IMR-90 (cell line): ENCODE measurements at regions not wholly inside any gene's neighbourhood (a gene's known extent, or its start where the extent isn't known, plus 50 kb on each side); places are given as distances from the start of the nearest gene placed in this dataset.

Source experiments
- ATAC-seq: fragments of 200-7000 bp; cut with Tn5 transposase; 2 replicates; pipeline ENCODE4 v1.9.1; 2020; ENCODE audit warnings: low read depth, mild to moderate bottlenecking, moderate library complexity
- BruUV-seq: library from RNA; stranded (reverse); fragments of 400-500 nt; replicated peaks from 2 replicates; lab custom pipeline; 2021; lab: Mats Ljungman, UMichigan
- CTCF ChIA-PET: fragments of 300-600 bp; formaldehyde crosslinking; extraction: SDS; loops from one replicate; lab custom pipeline; 2021; ENCODE audit warnings: antibody characterized with exemption; lab: Yijun Ruan, JAX
- POLR2A ChIA-PET: fragments of 300-600 bp; sonication (Branson Sonifier 250); formaldehyde crosslinking; loops from one replicate; lab custom pipeline; 2022; ENCODE audit warnings: antibody characterized with exemption; ENCODE audit not compliant: unreplicated experiment; lab: Charles Lee
- DNase-seq: peaks from one replicate; pipeline ENCODE4 v3.0.0; 2013
- H2AFZ ChIP-seq: replicated peaks from 2 replicates; pipeline ENCODE3; 2013; ENCODE audit warnings: low read length, mild to moderate bottlenecking; ENCODE audit not compliant: poor library complexity
- H2AK5ac ChIP-seq: 2 replicates; pipeline ENCODE4 v1.6.1; 2013; ENCODE audit warnings: low read depth, low read length, inconsistent platforms
- H2AK9ac ChIP-seq: replicated peaks from 2 replicates; pipeline ENCODE3; 2013; ENCODE audit warnings: mild to moderate bottlenecking, low read depth, low read length, moderate library complexity; ENCODE audit not compliant: poor library complexity
- H2BK120ac ChIP-seq: 2 replicates; pipeline ENCODE4 v1.6.1; 2013; ENCODE audit warnings: low read depth, low read length, inconsistent platforms
- H2BK15ac ChIP-seq: 3 replicates; pipeline ENCODE4 v1.6.1; 2013; ENCODE audit warnings: low read depth, low read length, inconsistent platforms
- H2BK20ac ChIP-seq: 2 replicates; pipeline ENCODE4 v1.6.1; 2013; ENCODE audit warnings: low read depth, mild to moderate bottlenecking, inconsistent platforms, low read length, moderate library complexity
- H2BK5ac ChIP-seq: 2 replicates; pipeline ENCODE4 v1.6.1; 2013; ENCODE audit warnings: mild to moderate bottlenecking, low read depth, low read length, inconsistent platforms; ENCODE audit not compliant: poor library complexity, severe bottlenecking
- H3K14ac ChIP-seq: replicated peaks from 2 replicates; pipeline ENCODE4 v1.6.1; 2013; ENCODE audit warnings: low read depth, low read length, inconsistent platforms
- H3K18ac ChIP-seq: 2 replicates; pipeline ENCODE4 v1.6.1; 2013; ENCODE audit warnings: low read depth, low read length, control low read depth
- H3K23ac ChIP-seq: 2 replicates; pipeline ENCODE4 v1.6.1; 2013; ENCODE audit warnings: low read depth, low read length, inconsistent platforms
- H3K27ac ChIP-seq: 2 replicates; pipeline ENCODE4 v1.5.1; 2013; ENCODE audit warnings: mild to moderate bottlenecking, control low read depth, low read length; ENCODE audit not compliant: insufficient read depth
- H3K27me3 ChIP-seq: 2 replicates; pipeline ENCODE4 v1.6.1; 2013; ENCODE audit warnings: low read length; ENCODE audit not compliant: control insufficient read depth, insufficient read depth
- H3K36me3 ChIP-seq: 2 replicates; pipeline ENCODE4 v1.6.1; 2013; ENCODE audit warnings: low read length, mixed read lengths; ENCODE audit not compliant: control insufficient read depth, insufficient read depth
- H3K4ac ChIP-seq: 2 replicates; pipeline ENCODE4 v1.6.1; 2013; ENCODE audit warnings: low read depth, low read length, inconsistent platforms
- H3K4me1 ChIP-seq: 2 replicates; pipeline ENCODE4 v1.6.1; 2013; ENCODE audit warnings: low read length, mixed read lengths; ENCODE audit not compliant: control insufficient read depth, insufficient read depth
- H3K4me2 ChIP-seq: 2 replicates; pipeline ENCODE4 v1.6.1; 2013; ENCODE audit warnings: low read depth, mild to moderate bottlenecking, control low read depth, low read length, moderate library complexity
- H3K4me3 ChIP-seq: 2 replicates; pipeline ENCODE4 v1.5.1; 2013; ENCODE audit warnings: low read depth, mild to moderate bottlenecking, control low read depth, low read length, moderate library complexity; ENCODE audit not compliant: insufficient read depth
- H3K56ac ChIP-seq: 2 replicates; pipeline ENCODE4 v1.6.1; 2013; ENCODE audit warnings: low read length, inconsistent platforms; ENCODE audit not compliant: insufficient read depth; ENCODE audit errors: extremely low read depth
- H3K79me1 ChIP-seq, 2 experiments: 2 replicates each; pipeline ENCODE4 v1.6.1; 2013; ENCODE audit warnings: low read length in 2 of 2, inconsistent platforms in 1 of 2, low read depth in 1 of 2
- H3K9ac ChIP-seq: 2 replicates; pipeline ENCODE4 v1.6.1; 2013; ENCODE audit warnings: low read depth, low read length, control low read depth
- H3K9me1 ChIP-seq: 2 replicates; pipeline ENCODE4 v1.6.1; 2013; ENCODE audit warnings: low read length, inconsistent platforms; ENCODE audit not compliant: insufficient read depth
- H3K9me3 ChIP-seq: 2 replicates; pipeline ENCODE4 v1.6.1; 2013; ENCODE audit warnings: low read length; ENCODE audit not compliant: control insufficient read depth, insufficient read depth
- H4K20me1 ChIP-seq: 2 replicates; pipeline ENCODE4 v1.6.1; 2013; ENCODE audit warnings: low read length, inconsistent platforms; ENCODE audit not compliant: insufficient read depth
- H4K5ac ChIP-seq: 2 replicates; pipeline ENCODE4 v1.6.1; 2013; ENCODE audit warnings: mild to moderate bottlenecking, low read depth, low read length, control low read depth
- H4K8ac ChIP-seq, 2 experiments: 2 replicates each; pipeline ENCODE4 v1.6.1; 2013; ENCODE audit warnings: low read depth in 2 of 2, low read length in 2 of 2, control low read depth in 1 of 2, inconsistent platforms in 1 of 2
- H4K91ac ChIP-seq: 2 replicates; pipeline ENCODE4 v1.6.1; 2013; ENCODE audit warnings: low read depth, low read length, inconsistent platforms; ENCODE audit not compliant: insufficient read depth
- CEBPB ChIP-seq: IDR thresholded peaks from 2 replicates; pipeline ENCODE4 v1.6.1; 2012; ENCODE audit warnings: low read depth, low read length, improper control_type of control experiment
- CHD1 ChIP-seq: IDR thresholded peaks from 2 replicates; pipeline ENCODE4 v1.6.1; 2012; ENCODE audit warnings: low read depth, low read length, improper control_type of control experiment
- CTCF ChIP-seq: conservative IDR thresholded peaks from 2 replicates; pipeline ENCODE4 v1.5.1; 2012; ENCODE audit warnings: mild to moderate bottlenecking, low read depth, low read length, improper control_type of control experiment
- FOS ChIP-seq: fragments of 150-350 bp; IDR thresholded peaks from 2 replicates; pipeline ENCODE4 v1.6.1; 2016; ENCODE audit warnings: low read depth, low read length
- MAFK ChIP-seq: IDR thresholded peaks from 2 replicates; pipeline ENCODE4 v1.6.1; 2012; ENCODE audit warnings: low read depth, low read length, improper control_type of control experiment
- MAZ ChIP-seq: IDR thresholded peaks from 2 replicates; pipeline ENCODE4 v1.6.1; 2012; ENCODE audit warnings: low read depth, mild to moderate bottlenecking, low read length, improper control_type of control experiment, moderate library complexity, borderline replicate concordance
- MXI1 ChIP-seq: IDR thresholded peaks from 2 replicates; pipeline ENCODE4 v1.6.1; 2012; ENCODE audit warnings: low read depth, mild to moderate bottlenecking, low read length, moderate library complexity, borderline replicate concordance
- NFE2L2 ChIP-seq: fragments of 150-350 bp; IDR thresholded peaks from 2 replicates; pipeline ENCODE4 v1.6.1; 2016; ENCODE audit warnings: low read depth, mild to moderate bottlenecking, low read length
- RAD21 ChIP-seq: IDR thresholded peaks from 2 replicates; pipeline ENCODE4 v1.6.1; 2012; ENCODE audit warnings: low read length, improper control_type of control experiment
- RCOR1 ChIP-seq: IDR thresholded peaks from 2 replicates; pipeline ENCODE4 v1.6.1; 2012; ENCODE audit warnings: mild to moderate bottlenecking, low read length, improper control_type of control experiment; ENCODE audit not compliant: insufficient replicate concordance
- SMC3 ChIP-seq: fragments of 150-350 bp; IDR thresholded peaks from 2 replicates; pipeline ENCODE4 v1.6.1; 2016; ENCODE audit warnings: low read depth, mild to moderate bottlenecking, antibody characterized with exemption, low read length, moderate library complexity
- WGBS, 2 experiments: methylation state at CpG; one replicate each; pipeline versions ENCODE4 v1.1.5 to v1.1.7; 2013; ENCODE audit warnings: missing lambda C conversion rate in 2 of 2; ENCODE audit not compliant: insufficient read length in 1 of 2; ENCODE audit errors: extremely low coverage in 2 of 2; 5-methylcytosine and 5-hydroxymethylcytosine counted together
- dilution Hi-C: fragments of 300-500 bp; cut with HindIII; formaldehyde crosslinking; loops from one replicate; pipeline ENCODE4 v1.14.3; 2018; ENCODE audit warnings: low sequenced_read_pairs; ENCODE audit not compliant: unreplicated experiment
- in situ Hi-C: fragments of 300-500 bp; cut with MboI; formaldehyde crosslinking; loops from 3 replicates; pipeline ENCODE4 v1.14.3; 2019; ENCODE audit warnings: low sequenced_read_pairs, inconsistent platforms, mixed read lengths
- intact Hi-C: fragments of 100-400 bp; cut with micrococcal nuclease; formaldehyde crosslinking; loops from 2 replicates; pipeline ENCODE4 v1.10.0; 2022
- TF ChIP-seq, protein P1 (sequence below): fragments of 150-350 bp; IDR thresholded peaks from 2 replicates; pipeline ENCODE4 v1.6.1; 2017; ENCODE audit warnings: mild to moderate bottlenecking, antibody characterized with exemption, low read length, low read depth

GRCh38 chr2:123578016-123578415, 447.1 kb upstream of the CNTNAP5 start:
- TF ChIP-seq RAD21 = no peak
- no peak for TF ChIP-seq CEBPB
- TF ChIP-seq SMC3 = no peak
- no peak for TF ChIP-seq MAFK
- no peak for TF ChIP-seq RCOR1
- no peak for TF ChIP-seq FOS
- no peak for TF ChIP-seq MXI1
- TF ChIP-seq, protein P1, sequence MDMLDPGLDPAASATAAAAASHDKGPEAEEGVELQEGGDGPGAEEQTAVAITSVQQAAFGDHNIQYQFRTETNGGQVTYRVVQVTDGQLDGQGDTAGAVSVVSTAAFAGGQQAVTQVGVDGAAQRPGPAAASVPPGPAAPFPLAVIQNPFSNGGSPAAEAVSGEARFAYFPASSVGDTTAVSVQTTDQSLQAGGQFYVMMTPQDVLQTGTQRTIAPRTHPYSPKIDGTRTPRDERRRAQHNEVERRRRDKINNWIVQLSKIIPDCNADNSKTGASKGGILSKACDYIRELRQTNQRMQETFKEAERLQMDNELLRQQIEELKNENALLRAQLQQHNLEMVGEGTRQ = no peak
- no peak for TF ChIP-seq NFE2L2
- TF ChIP-seq CTCF = no peak
- TF ChIP-seq CHD1 = no peak
- TF ChIP-seq MAZ = no peak
- Histone ChIP-seq H3K79me1 (no peaks in the 10 kb centered on the region), H3K4me3 (no peak overlapping the region), H2BK120ac (no peak overlapping the region), H2AK9ac (no peak overlapping the region), H3K23ac (no peak overlapping the region), H3K56ac (no peak overlapping the region), H2BK20ac (no peak overlapping the region), H3K9ac (no peak overlapping the region), H3K4ac (no peak overlapping the region), H4K5ac (no peak overlapping the region), H4K20me1 (no peaks in the 10 kb centered on the region), H3K27ac (no peak overlapping the region), H2BK5ac (no peak overlapping the region), H2AFZ (no peak overlapping the region), H3K36me3 (no peaks in the 10 kb centered on the region), H4K91ac (no peak overlapping the region), H3K27me3 (no peaks in the 10 kb centered on the region), H3K18ac (no peak overlapping the region), H3K9me3 (no peaks in the 10 kb centered on the region; the same call in 1 of the 2 replicates), H3K14ac (no peak overlapping the region), H3K4me1 (no peaks in the 10 kb centered on the region), H2AK5ac (no peak overlapping the region), H3K4me2 (no peak overlapping the region), H3K9me1 (no peaks in the 10 kb centered on the region), H2BK15ac (no peak overlapping the region), H4K8ac (no peak overlapping the region)
- dilution Hi-C loops (no loop called here), in situ Hi-C loops (no loop called here), intact Hi-C loops (no loop called here)
- ATAC-seq (no peak), DNase-seq (no peak)
- no TSS peak for BruUV-seq
- no CpG with 5 or more reads among the region's 2 CpGs for WGBS, 2 experiments
- CTCF ChIA-PET = no interaction called here
- POLR2A ChIA-PET = no interaction called here
